ENCODE measurements at regions not wholly inside any gene's neighbourhood (a gene's known extent, or its start where the extent isn't known, plus 50 kb on each side); places are given as distances from the start of the nearest gene placed in this dataset.

GRCh38 chr6:119446609-119447008 is 97.0 kb upstream of the MAN1A1 start:
- Histone ChIP-seq H3K4me3 (no peak overlapping the region), H3K36me3 (no peaks in the 10 kb centered on the region), H3K27me3 (no peaks in the 10 kb centered on the region), H3K4me1 (ENCODE audit: low read depth) (no peaks in the 10 kb centered on the region), H3K27ac (no peak overlapping the region), H3K9me3 (ENCODE audit: low read depth) (no peaks in the 10 kb centered on the region)
- no peak for TF ChIP-seq CTCF (IDR thresholded peaks at IDR 0.05; ENCODE audit: low read depth, low read length)
- DNase-seq (ENCODE audit: low read depth in 1 of 2, low spot score in 1 of 2): peak in 1 of 2 donors; percentile 96

- DNase-seq (ENCODE audit: low read depth in 1 of 2, low spot score in 1 of 2): peak in 1 of 2 donors; percentile 82
- no peaks in the 10 kb centered on the region for H3K9me3 ChIP-seq (ENCODE audit: low read depth)
- H3K27me3 ChIP-seq: no peaks in the 10 kb centered on the region
- no peaks in the 10 kb centered on the region for H3K4me1 ChIP-seq (ENCODE audit: low read depth)
- no peaks in the 10 kb centered on the region for H3K36me3 ChIP-seq
- H3K27ac ChIP-seq: no peak overlapping the region
- no peak overlapping the region for H3K4me3 ChIP-seq
- no peak for TF ChIP-seq CTCF (IDR thresholded peaks at IDR 0.05; ENCODE audit: low read depth, low read length)
Observed at GRCh38 chr6:119446115-119446554, 96.6 kb upstream of the MAN1A1 start.

GRCh38 chr6:119445666-119446065 is 96.1 kb upstream of the MAN1A1 start:
- no peak for TF ChIP-seq CTCF (IDR thresholded peaks at IDR 0.05; ENCODE audit: low read depth, low read length)
- no peaks in the 10 kb centered on the region for H3K9me3 ChIP-seq (ENCODE audit: low read depth)
- H3K27ac ChIP-seq: no peak overlapping the region
- no peaks in the 10 kb centered on the region for H3K4me1 ChIP-seq (ENCODE audit: low read depth)
- no peaks in the 10 kb centered on the region for H3K36me3 ChIP-seq
- no peaks in the 10 kb centered on the region for H3K27me3 ChIP-seq
- DNase-seq (ENCODE audit: low read depth in 1 of 2, low spot score in 1 of 2): no peak
- H3K4me3 ChIP-seq: no peak overlapping the region

- H3K9me3 ChIP-seq (ENCODE audit: low read depth): no peaks in the 10 kb centered on the region
- H3K27me3 ChIP-seq: no peaks in the 10 kb centered on the region
- no peaks in the 10 kb centered on the region for H3K36me3 ChIP-seq
- no peak for DNase-seq (ENCODE audit: low read depth in 1 of 2, low spot score in 1 of 2)
- TF ChIP-seq CTCF (IDR thresholded peaks at IDR 0.05; ENCODE audit: low read depth, low read length): no peak
- H3K27ac ChIP-seq: no peak overlapping the region
- no peaks in the 10 kb centered on the region for H3K4me1 ChIP-seq (ENCODE audit: low read depth)
- no peak overlapping the region for H3K4me3 ChIP-seq
Observed at GRCh38 chr6:119444642-119445557, 95.3 kb upstream of the MAN1A1 start.

GRCh38 chr6:119443993-119444641 is 94.6 kb upstream of the MAN1A1 start:
- H3K9me3 ChIP-seq (ENCODE audit: low read depth): no peaks in the 10 kb centered on the region
- no peaks in the 10 kb centered on the region for H3K36me3 ChIP-seq
- no peaks in the 10 kb centered on the region for H3K27me3 ChIP-seq
- H3K4me3 ChIP-seq: no peak overlapping the region
- TF ChIP-seq CTCF (IDR thresholded peaks at IDR 0.05; ENCODE audit: low read depth, low read length): no peak
- no peak overlapping the region for H3K27ac ChIP-seq
- peak in 1 of 2 donors; percentile 56 for DNase-seq (ENCODE audit: low read depth in 1 of 2, low spot score in 1 of 2)
- no peaks in the 10 kb centered on the region for H3K4me1 ChIP-seq (ENCODE audit: low read depth)

Measured in cardiac muscle cell (in vitro differentiated cells and primary cell).